NCI-H524 treated with DMSO at 0.1 percent for 48 hours (cell line): ENCODE measurements at regions not wholly inside any gene's neighbourhood (a gene's known extent, or its start where the extent isn't known, plus 50 kb on each side); places are given as distances from the start of the nearest gene placed in this dataset.
"Not testable (repeated sequence)": the region's sequence is repeated elsewhere in the genome, so short reads cannot be mapped to it uniquely, and the experiment has no call there.

Source experiments
- DNase-seq: peaks from one replicate; lab custom pipeline; 2025; lab: John Stamatoyannopoulos, UW

- no peak for DNase-seq
These were observed 304.8 kb downstream of the CPS1 start for GRCh38 chr2:210861038-210861665.

GRCh38 chr2:210862283-210863065, 306.1 kb downstream of the CPS1 start:
- no peak for DNase-seq

- no peak for DNase-seq
These were observed 306.9 kb downstream of the CPS1 start for GRCh38 chr2:210863283-210863682.

- not testable (repeated sequence) for DNase-seq
These were observed 315.2 kb downstream of the CPS1 start for GRCh38 chr2:210871566-210871965.

- no peak for DNase-seq
These were observed 317.2 kb downstream of the CPS1 start for GRCh38 chr2:210873631-210874030.

GRCh38 chr2:210884227-210884626, 327.8 kb downstream of the CPS1 start:
- no peak for DNase-seq

GRCh38 chr2:210888035-210888434, 331.6 kb downstream of the CPS1 start:
- DNase-seq, result no peak

- no peak for DNase-seq
These were observed 338.7 kb downstream of the CPS1 start for GRCh38 chr2:210895132-210895531.

- no peak for DNase-seq
These were observed 342.7 kb downstream of the CPS1 start for GRCh38 chr2:210899131-210899530.

- no peak for DNase-seq
These were observed 344.9 kb downstream of the CPS1 start for GRCh38 chr2:210901326-210901725.

GRCh38 chr2:210912779-210913178, 356.4 kb downstream of the CPS1 start:
- no peak for DNase-seq

- DNase-seq, result no peak
These were observed 357.1 kb downstream of the CPS1 start for GRCh38 chr2:210913461-210913860.

- no peak for DNase-seq
These were observed 359.5 kb downstream of the CPS1 start for GRCh38 chr2:210915912-210916311.

GRCh38 chr2:210917465-210917864, 361.1 kb downstream of the CPS1 start:
- no peak for DNase-seq

GRCh38 chr2:210919128-210919527, 362.7 kb downstream of the CPS1 start:
- no peak for DNase-seq

- DNase-seq, result no peak
These were observed 366.0 kb downstream of the CPS1 start for GRCh38 chr2:210922419-210922818.

GRCh38 chr2:210928714-210929113, 372.3 kb downstream of the CPS1 start:
- no peak for DNase-seq

- no peak for DNase-seq
These were observed 381.8 kb downstream of the CPS1 start for GRCh38 chr2:210938228-210938627.

GRCh38 chr2:210946395-210946794, 390.0 kb downstream of the CPS1 start:
- DNase-seq, result no peak

- DNase-seq, result not testable (repeated sequence)
These were observed 394.1 kb downstream of the CPS1 start for GRCh38 chr2:210950434-210951060.

GRCh38 chr2:210954386-210954907, 398.0 kb downstream of the CPS1 start:
- DNase-seq, result no peak

- DNase-seq, result no peak
These were observed 399.2 kb downstream of the CPS1 start for GRCh38 chr2:210955591-210955990.

- no peak for DNase-seq
These were observed 399.7 kb downstream of the CPS1 start for GRCh38 chr2:210956101-210956500.
